Right atrium auricular region (tissue), 2 donors: ENCODE measurements at regions not wholly inside any gene's neighbourhood (a gene's known extent, or its start where the extent isn't known, plus 50 kb on each side); places are given as distances from the start of the nearest gene placed in this dataset.

ENCODE experiments used
- DNase-seq: peaks from one replicate; pipeline ENCODE4 v3.0.0-alpha.2; 2019; ENCODE audit warnings: low spot score
- H3K27ac ChIP-seq, 2 donors: fragments of 200-600 bp; sonication (generic); 1 replicate in 1 of 2; 2 replicates in 1 of 2; pipeline ENCODE4 v1.5.1; 2016 to 2019
- H3K27me3 ChIP-seq, 2 donors: fragments of 200-600 bp; sonication (generic); one replicate each; pipeline versions ENCODE4 v1.5.1 to v1.6.0; 2017 to 2019
- H3K36me3 ChIP-seq: fragments of 200-600 bp; sonication (generic); one replicate; pipeline ENCODE4 v1.5.1; 2016
- H3K4me1 ChIP-seq, 2 donors: fragments of 200-600 bp; sonication (generic); one replicate each; pipeline versions ENCODE4 v1.5.1 to v1.6.0; 2017 to 2019
- H3K4me3 ChIP-seq, 2 donors: fragments of 200-600 bp; sonication (generic); 1 replicate in 1 of 2; 2 replicates in 1 of 2; pipeline ENCODE4 v1.5.1; 2017 to 2019; ENCODE audit warnings: mild to moderate bottlenecking in 1 of 2, moderate library complexity in 1 of 2
- H3K9me3 ChIP-seq, 2 donors: fragments of 200-600 bp; sonication (generic); one replicate each; pipeline ENCODE4 v1.5.1; 2019
- TF ChIP-seq, protein P1 (sequence below), 2 donors: fragments of 200-600 bp; sonication (generic); IDR thresholded peaks; one replicate each; pipeline ENCODE4 v1.5.1; 2019; ENCODE audit warnings: antibody characterized with exemption in 2 of 2

DNA sequence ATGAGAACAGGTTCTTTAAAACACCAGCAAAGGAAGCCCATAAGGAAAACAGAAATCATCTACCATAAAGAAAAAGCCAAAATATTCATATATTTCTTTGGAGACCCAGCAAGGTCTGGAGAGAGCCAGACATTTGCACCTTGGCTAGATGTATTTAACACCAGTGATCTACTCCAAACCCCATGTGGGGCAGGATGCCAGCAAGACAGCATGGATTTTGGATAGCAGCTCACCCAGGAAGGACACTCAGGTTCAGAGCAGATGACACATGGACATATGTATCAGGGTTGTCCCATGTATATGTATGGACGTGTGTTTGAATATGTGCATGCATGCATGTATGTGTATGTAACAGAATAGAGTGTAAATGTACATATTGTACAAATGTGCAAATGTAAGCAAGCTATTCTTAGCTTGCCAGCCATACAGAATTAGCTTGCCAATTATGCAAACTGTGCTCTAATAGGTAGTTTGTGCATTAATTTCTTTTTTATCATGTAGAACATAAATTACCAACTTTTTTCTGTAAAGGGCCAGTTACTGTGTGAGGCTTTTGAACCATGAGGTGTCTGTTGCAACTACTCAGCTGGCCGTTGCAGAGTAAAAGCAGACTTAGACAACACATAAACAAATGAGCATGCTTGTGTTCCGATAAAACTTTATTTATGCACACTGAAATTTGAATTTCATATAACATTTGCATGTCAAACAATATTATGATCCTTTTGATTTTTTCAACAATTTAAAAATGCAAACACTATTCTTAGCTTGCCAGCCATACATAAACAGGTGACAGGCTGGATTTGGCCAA, 73.5 kb upstream of the KAZN start:
- no peaks in the 10 kb centered on the region for H3K9me3 ChIP-seq
- TF ChIP-seq, protein P1, sequence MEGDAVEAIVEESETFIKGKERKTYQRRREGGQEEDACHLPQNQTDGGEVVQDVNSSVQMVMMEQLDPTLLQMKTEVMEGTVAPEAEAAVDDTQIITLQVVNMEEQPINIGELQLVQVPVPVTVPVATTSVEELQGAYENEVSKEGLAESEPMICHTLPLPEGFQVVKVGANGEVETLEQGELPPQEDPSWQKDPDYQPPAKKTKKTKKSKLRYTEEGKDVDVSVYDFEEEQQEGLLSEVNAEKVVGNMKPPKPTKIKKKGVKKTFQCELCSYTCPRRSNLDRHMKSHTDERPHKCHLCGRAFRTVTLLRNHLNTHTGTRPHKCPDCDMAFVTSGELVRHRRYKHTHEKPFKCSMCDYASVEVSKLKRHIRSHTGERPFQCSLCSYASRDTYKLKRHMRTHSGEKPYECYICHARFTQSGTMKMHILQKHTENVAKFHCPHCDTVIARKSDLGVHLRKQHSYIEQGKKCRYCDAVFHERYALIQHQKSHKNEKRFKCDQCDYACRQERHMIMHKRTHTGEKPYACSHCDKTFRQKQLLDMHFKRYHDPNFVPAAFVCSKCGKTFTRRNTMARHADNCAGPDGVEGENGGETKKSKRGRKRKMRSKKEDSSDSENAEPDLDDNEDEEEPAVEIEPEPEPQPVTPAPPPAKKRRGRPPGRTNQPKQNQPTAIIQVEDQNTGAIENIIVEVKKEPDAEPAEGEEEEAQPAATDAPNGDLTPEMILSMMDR (IDR thresholded peaks at IDR 0.05) = no peak
- no peaks in the 10 kb centered on the region for H3K27me3 ChIP-seq
- H3K4me3 ChIP-seq = no peak overlapping the region
- no peak overlapping the region for H3K27ac ChIP-seq
- H3K36me3 ChIP-seq = no peaks in the 10 kb centered on the region
- DNase-seq = no peak
- no peaks in the 10 kb centered on the region for H3K4me1 ChIP-seq

DNA sequence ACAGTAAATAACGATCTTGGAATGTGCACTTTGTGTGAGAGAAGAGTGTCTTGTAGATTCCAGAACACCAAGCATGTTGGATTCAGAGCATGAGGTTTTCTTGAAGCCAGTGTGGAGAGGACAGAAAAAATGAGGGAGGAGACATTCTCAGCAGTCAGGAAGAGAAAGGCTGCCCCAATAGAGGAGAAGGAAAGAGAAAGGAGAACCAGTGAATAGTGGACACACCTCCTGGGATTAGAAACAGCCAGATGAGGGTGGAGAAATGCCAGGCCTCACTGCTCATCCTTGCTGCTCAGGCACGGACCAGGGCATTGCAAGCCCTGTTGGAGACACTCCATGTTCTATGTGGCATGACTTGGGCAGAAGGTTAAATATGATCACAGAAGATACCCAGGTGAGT, 69.0 kb upstream of the KAZN start:
- TF ChIP-seq, protein P1 (IDR thresholded peaks at IDR 0.05) = no peak
- H3K4me1 ChIP-seq = no peaks in the 10 kb centered on the region

DNA sequence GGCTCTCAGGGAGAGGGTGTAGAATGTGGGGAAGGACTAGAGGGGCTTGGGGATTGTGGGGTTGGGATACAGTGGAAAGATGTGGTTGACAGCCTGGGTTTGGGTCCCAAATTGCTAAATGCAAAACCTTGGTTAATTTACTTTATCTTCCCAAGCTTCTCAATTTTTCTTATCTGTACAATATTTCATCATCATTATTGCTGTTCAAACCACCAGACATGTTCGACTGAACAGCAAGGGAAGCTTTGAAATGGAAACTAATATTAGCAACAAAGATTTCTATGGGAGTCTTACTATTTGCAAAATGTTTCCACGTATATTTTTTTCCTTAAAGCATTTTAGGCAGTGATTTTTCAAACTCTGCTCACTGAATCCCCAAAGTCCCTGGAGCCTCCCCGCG, 67.0 kb upstream of the KAZN start:
- Histone ChIP-seq H3K4me3 (no peak overlapping the region), H3K36me3 (no peaks in the 10 kb centered on the region), H3K9me3 (no peaks in the 10 kb centered on the region), H3K27ac (no peak overlapping the region), H3K27me3 (no peaks in the 10 kb centered on the region), H3K4me1 (no peaks in the 10 kb centered on the region)
- no peak for DNase-seq
- TF ChIP-seq, protein P1 (IDR thresholded peaks at IDR 0.05) = no peak

More for the DNA sequence above, 69.0 kb upstream of the KAZN start:
- no peak for DNase-seq
- Histone ChIP-seq H3K27ac (no peak overlapping the region), H3K27me3 (no peaks in the 10 kb centered on the region), H3K36me3 (no peaks in the 10 kb centered on the region), H3K4me3 (no peak overlapping the region), H3K9me3 (no peaks in the 10 kb centered on the region)

DNA sequence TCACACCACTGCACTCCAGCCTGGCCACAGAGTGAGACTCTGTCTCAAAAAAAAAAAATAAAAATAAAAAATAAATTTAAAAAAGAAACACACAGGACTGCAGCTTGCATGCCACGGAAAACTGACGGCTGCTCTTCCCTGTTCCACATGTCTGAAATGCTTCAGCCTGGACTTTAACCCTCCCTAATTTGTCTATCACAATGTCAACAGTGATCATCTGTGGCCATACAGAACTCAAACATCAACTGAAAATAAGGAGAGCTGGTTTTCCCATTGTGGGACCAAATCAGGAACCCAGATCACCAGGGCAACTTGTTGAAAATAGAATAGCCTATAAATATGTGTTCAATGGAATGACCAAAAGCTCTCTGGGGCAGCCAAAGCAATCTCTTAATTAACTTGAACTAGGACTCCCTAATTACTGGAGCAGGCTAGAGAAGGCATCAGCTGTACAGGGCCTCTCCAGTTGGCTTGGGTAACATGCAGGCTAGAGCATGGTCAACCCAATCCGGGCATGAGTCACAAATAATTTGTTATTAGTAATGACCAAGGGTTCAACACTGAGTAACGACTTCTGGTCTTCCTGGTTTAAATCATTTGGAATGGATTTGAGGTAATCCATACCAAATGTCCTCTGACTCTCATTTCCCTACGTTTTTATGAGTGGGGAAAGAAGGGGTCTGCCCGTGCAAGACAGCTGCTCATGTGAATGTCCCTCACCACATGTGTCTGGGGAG, 62.7 kb upstream of the KAZN start:
- no peaks in the 10 kb centered on the region for H3K36me3 ChIP-seq
- H3K27ac ChIP-seq = no peak overlapping the region
- H3K27me3 ChIP-seq = no peaks in the 10 kb centered on the region
- H3K4me1 ChIP-seq = no peaks in the 10 kb centered on the region
- TF ChIP-seq, protein P1 (IDR thresholded peaks at IDR 0.05) = no peak
- no peak for DNase-seq
- H3K9me3 ChIP-seq = no peaks in the 10 kb centered on the region
- H3K4me3 ChIP-seq = no peak overlapping the region

DNA sequence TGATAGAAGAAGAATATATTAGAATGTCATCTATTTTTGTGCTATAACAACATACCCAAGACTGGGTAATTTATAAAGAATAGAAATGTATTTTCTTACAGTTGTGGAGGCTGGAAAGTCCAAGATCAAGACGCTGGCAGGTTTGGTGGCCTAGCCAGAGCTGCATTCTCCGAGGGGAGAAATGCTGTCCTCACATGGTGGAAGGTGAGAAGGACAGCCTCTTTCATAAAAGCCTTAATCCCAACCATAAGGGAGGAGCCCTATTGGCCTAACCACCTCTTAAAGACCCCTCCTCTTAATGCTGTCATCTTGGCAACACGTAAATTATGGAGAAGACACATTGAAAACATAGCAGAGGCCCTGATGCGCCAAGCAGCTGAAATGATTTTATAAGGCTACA, 60.1 kb upstream of the KAZN start:
- no peak for DNase-seq
- no peaks in the 10 kb centered on the region for H3K27me3 ChIP-seq
- H3K4me3 ChIP-seq = no peak overlapping the region
- H3K9me3 ChIP-seq = no peaks in the 10 kb centered on the region
- no peak overlapping the region for H3K27ac ChIP-seq
- no peaks in the 10 kb centered on the region for H3K36me3 ChIP-seq
- H3K4me1 ChIP-seq = no peaks in the 10 kb centered on the region
- TF ChIP-seq, protein P1 (IDR thresholded peaks at IDR 0.05) = no peak
